Activated naive CD8-positive, alpha-beta T cell treated with anti-CD3 and anti-CD28 coated beads for 36 hours (primary cell): ENCODE measurements at regions not wholly inside any gene's neighbourhood (a gene's known extent, or its start where the extent isn't known, plus 50 kb on each side); places are given as distances from the start of the nearest gene placed in this dataset.

ENCODE experiments used
- DNase-seq: peaks from one replicate; pipeline ENCODE4 v3.0.0; 2021
- H3K27ac Mint-ChIP-seq: one replicate; pipeline ENCODE4 v1.8.0; 2022; ENCODE audit warnings: mild to moderate bottlenecking, moderate library complexity, mixed read lengths
- H3K27me3 Mint-ChIP-seq: one replicate; pipeline ENCODE4 v1.8.0; 2022; ENCODE audit warnings: mild to moderate bottlenecking, mixed read lengths
- H3K36me3 Mint-ChIP-seq: one replicate; pipeline ENCODE4 v1.8.0; 2021; ENCODE audit warnings: mild to moderate bottlenecking, mixed read lengths
- H3K4me1 Mint-ChIP-seq: one replicate; pipeline ENCODE4 v1.8.0; 2021; ENCODE audit warnings: mixed read lengths
- H3K4me3 Mint-ChIP-seq: one replicate; pipeline ENCODE4 v1.8.0; 2022; ENCODE audit warnings: mild to moderate bottlenecking, moderate library complexity, mixed read lengths
- H3K9me3 Mint-ChIP-seq: one replicate; pipeline ENCODE4 v1.8.0; 2022; ENCODE audit warnings: mixed read lengths

DNA sequence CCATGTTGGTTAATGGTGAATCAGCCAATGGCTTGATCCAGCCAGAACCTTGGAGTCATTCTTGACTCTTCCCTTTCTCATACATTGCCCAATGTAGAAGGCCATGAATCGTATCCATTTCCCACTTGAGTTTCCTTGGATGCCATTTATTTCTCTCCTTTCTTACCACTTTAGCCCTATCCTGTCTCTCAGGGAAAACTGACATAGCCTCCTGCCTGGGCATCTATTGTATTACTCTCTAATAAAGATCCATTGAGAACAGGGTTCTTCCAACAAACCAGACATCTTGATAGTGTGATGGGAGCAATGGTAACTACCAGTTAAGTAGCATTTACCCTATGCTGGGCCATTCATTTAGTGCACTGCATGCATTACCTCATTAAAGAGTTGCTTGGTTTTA lies 104.2 kb upstream of the CDH11 start:
- H3K4me1 Mint-ChIP-seq: no peaks in the 10 kb centered on the region
- no peak overlapping the region for H3K4me3 Mint-ChIP-seq
- H3K36me3 Mint-ChIP-seq: no peaks in the 10 kb centered on the region
- no peaks in the 10 kb centered on the region for H3K27me3 Mint-ChIP-seq
- peaks cover 3% of the 10 kb centered on the region for H3K9me3 Mint-ChIP-seq
- no peak overlapping the region for H3K27ac Mint-ChIP-seq
- DNase-seq: no peak

DNA sequence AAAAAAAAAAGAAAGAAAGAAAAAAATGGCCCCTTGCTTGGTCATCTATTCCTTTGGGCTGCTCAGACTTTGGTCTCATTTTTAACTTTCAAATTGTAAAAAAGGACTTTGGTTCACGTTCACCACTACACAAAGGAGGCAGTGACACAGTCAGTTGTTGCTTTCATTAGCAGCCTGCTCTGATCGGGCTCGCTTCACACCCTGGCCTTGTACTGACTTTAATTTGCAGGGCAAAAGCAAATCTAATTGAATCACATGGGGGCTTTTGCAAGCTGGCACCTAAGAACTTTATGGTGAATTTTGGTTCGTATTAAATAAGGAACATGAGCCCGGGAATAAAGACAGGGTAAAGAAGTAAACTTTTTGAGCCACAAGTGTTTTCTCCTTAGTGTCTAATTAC lies 103.6 kb upstream of the CDH11 start:
- DNase-seq: no peak

DNA sequence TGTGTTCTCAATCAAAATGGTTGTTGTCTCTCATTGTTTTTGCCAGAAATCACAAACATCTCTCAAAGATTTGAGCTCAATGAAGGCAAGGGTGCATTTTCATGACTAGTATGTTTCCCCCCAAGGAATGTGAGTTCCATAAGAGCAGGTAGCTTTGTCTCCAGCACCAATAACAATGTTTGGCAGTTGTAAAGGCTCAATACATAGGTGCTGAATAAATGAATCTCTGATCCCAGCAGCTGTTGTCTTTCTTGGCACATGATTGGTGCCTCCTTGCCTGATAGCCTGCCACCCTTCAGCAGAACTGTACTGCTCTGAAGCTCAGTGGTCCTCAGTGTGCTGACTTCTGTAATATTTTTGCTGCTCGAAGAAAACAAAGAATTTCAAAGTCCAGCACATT lies 103.1 kb upstream of the CDH11 start:
- Mint-ChIP-seq H3K4me3 (no peak overlapping the region), H3K36me3 (no peaks in the 10 kb centered on the region), H3K27me3 (no peaks in the 10 kb centered on the region), H3K4me1 (no peaks in the 10 kb centered on the region), H3K27ac (no peak overlapping the region), H3K9me3 (peaks cover 3% of the 10 kb centered on the region)
- DNase-seq: no peak

More for the DNA sequence above, 103.6 kb upstream of the CDH11 start:
- H3K9me3 Mint-ChIP-seq: peaks cover 3% of the 10 kb centered on the region
- H3K4me1 Mint-ChIP-seq: no peaks in the 10 kb centered on the region
- no peaks in the 10 kb centered on the region for H3K36me3 Mint-ChIP-seq
- H3K27ac Mint-ChIP-seq: no peak overlapping the region
- H3K27me3 Mint-ChIP-seq: no peaks in the 10 kb centered on the region
- no peak overlapping the region for H3K4me3 Mint-ChIP-seq

DNA sequence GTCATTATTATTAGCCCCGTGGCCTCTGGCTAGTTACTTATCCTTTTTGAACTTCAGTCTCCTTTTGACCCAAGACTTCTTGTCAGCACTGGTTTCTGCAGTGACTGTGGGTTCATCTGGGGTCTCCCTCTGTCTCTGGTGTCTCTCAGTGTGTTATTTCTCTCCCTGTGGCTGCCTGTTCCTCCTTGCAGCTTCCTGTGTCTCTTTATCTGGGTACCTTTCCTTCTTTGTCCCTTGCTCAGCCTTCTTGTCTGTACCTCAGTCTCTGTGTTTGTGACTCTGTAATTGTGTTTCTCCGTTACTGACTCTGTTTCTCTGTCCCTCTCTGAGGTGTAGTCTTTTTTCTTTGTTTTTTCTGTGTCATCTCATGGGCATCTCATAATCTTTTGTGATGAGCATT lies 102.6 kb upstream of the CDH11 start:
- Mint-ChIP-seq H3K4me1 (no peaks in the 10 kb centered on the region), H3K36me3 (no peaks in the 10 kb centered on the region), H3K27me3 (no peaks in the 10 kb centered on the region), H3K9me3 (peaks cover 3% of the 10 kb centered on the region), H3K4me3 (no peak overlapping the region), H3K27ac (no peak overlapping the region)
- DNase-seq: no peak

DNA sequence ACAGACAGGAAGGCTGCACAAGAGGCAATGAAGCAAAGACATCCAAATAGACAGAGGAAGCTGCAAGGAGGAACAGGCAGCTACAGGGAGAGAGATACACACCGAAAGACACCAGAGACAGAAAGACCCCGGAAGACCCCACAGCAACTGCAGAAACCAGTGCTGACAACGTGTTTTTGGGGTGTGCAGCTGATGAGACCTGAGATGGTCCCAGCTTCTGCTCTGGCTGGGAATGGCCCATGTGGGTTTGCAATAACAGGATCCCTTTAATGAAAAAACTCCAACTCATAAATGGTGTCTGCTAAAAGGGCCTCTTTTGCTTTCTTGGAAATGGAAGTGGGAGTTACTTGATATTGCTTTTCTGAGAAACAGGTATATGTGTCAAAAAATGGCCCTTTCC lies 101.5 kb upstream of the CDH11 start:
- no peaks in the 10 kb centered on the region for H3K4me1 Mint-ChIP-seq
- H3K27ac Mint-ChIP-seq: no peak overlapping the region
- H3K4me3 Mint-ChIP-seq: no peak overlapping the region
- no peaks in the 10 kb centered on the region for H3K36me3 Mint-ChIP-seq
- H3K9me3 Mint-ChIP-seq: no peaks in the 10 kb centered on the region
- H3K27me3 Mint-ChIP-seq: no peaks in the 10 kb centered on the region
- DNase-seq: no peak

DNA sequence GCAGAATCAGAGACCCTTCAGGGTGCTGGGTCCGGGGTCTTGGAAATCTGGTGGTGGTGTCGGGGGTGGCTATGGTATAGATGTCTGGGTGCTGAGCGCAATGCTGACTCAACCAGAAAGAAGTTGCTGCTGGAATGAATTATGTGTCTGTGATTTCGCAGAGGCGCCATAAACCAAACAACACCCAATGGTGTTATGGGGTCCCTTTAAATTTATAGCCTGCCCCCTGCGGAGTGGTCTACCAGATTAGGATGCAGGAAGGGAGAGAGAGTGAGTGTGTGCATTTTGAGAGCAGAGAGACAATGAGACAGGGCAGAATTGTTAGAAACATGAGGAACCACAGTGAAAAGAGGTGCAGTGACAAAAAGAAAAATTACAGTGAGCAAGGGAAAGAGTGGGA lies 100.7 kb upstream of the CDH11 start:
- no peak overlapping the region for H3K4me3 Mint-ChIP-seq
- H3K27me3 Mint-ChIP-seq: no peaks in the 10 kb centered on the region
- no peaks in the 10 kb centered on the region for H3K36me3 Mint-ChIP-seq
- H3K9me3 Mint-ChIP-seq: no peaks in the 10 kb centered on the region
- no peak overlapping the region for H3K27ac Mint-ChIP-seq
- no peak for DNase-seq
- no peaks in the 10 kb centered on the region for H3K4me1 Mint-ChIP-seq

DNA sequence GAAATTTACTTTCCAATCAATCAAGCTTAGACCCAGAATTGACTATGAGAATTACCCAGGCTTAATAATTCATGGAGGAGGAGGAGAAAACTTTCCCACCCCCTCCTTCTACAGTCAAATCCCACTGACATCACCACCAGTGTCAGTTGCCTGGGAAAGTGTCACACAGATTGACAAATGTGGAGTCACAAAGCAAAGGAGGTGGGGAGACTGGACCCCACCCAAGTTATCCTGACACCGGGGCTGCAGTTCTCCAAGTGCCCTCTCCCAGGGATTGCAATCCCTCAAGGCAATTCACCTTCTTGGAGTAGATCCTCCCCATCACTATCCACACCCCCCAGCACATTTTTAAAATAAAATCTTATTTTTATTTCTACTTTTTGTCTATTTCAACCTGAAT lies 100.2 kb upstream of the CDH11 start:
- Mint-ChIP-seq H3K4me3 (no peak overlapping the region), H3K9me3 (no peaks in the 10 kb centered on the region), H3K36me3 (no peaks in the 10 kb centered on the region), H3K27me3 (no peaks in the 10 kb centered on the region), H3K4me1 (no peaks in the 10 kb centered on the region), H3K27ac (no peak overlapping the region)
- no peak for DNase-seq

DNA sequence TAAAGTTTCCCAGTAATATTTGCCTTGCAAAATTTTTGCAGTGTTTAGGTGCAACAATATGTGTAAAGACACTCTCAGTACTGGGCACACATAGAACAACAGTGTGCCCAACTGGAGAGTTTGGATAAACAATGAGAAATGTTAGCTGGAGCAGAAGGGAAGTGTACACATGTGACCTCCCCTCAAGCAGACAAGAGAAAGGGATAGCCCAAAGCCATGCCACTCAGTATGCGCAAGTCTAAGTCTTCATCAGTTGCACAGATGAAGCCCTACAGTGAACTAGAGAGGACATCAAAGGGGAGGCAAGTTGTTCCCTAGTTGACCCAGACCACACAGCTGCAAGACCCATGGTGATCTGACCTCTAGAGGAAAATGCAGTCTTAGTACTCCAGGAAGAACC lies 97.9 kb upstream of the CDH11 start:
- no peak for DNase-seq
- no peaks in the 10 kb centered on the region for H3K27me3 Mint-ChIP-seq
- no peaks in the 10 kb centered on the region for H3K36me3 Mint-ChIP-seq
- H3K9me3 Mint-ChIP-seq: no peaks in the 10 kb centered on the region
- H3K4me1 Mint-ChIP-seq: no peaks in the 10 kb centered on the region
- no peak overlapping the region for H3K4me3 Mint-ChIP-seq
- H3K27ac Mint-ChIP-seq: no peak overlapping the region

DNA sequence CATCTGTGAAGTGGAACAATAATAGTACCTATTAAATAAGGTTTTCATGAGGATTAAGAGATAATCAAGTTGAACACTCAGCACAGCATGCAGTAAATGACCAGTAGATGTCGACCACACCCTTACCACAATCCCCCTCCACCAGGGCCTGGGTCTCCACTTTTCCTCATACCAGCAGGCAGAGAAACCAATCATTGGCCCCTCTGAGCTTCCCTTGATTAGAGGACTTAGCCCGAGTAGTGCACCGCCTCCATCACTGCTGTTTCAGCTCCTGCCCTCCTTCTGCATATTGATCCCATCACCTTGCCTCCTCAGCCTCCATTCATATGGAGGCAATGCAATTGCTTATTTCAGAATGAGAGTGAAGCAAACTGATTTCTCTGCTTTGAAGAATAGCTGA lies 96.5 kb upstream of the CDH11 start:
- Mint-ChIP-seq H3K9me3 (no peaks in the 10 kb centered on the region), H3K36me3 (no peaks in the 10 kb centered on the region), H3K4me1 (no peaks in the 10 kb centered on the region), H3K27ac (no peak overlapping the region), H3K27me3 (no peaks in the 10 kb centered on the region), H3K4me3 (no peak overlapping the region)
- DNase-seq: no peak

DNA sequence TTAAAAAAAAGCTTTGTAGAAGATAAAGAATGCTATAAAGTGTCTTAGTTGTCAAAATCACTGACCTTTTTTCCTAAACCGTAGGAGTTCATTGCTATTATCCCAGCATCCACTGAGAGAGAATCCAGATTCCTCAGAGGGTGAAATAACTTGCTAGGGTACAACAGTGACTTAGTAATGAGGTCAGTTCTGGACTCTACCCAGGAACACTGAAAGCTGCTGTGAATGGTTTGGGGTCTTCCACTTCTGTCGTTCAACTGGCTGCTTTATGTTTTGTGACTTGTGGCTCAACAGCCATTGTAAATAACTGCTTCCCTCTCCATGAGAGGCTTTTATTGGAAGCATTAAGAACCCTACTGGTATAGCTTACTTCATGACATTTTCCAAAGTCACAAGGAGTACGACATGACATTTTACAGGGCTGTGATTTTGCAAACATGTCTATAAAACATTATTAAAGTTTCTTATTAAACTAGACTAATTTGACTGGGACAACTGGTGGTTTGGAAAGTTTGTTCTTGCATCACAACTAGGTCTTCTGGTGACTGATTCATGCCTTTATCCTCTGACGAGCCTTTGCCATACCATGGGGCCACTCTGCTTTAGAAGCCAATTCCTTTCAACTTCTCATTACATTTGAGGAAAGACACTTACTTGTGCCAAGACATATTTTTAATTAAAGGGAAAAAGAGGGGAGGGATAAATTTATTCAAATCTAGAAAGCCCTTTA lies 92.2 kb upstream of the CDH11 start:
- no peaks in the 10 kb centered on the region for H3K36me3 Mint-ChIP-seq
- no peak overlapping the region for H3K4me3 Mint-ChIP-seq
- H3K4me1 Mint-ChIP-seq: no peaks in the 10 kb centered on the region

DNA sequence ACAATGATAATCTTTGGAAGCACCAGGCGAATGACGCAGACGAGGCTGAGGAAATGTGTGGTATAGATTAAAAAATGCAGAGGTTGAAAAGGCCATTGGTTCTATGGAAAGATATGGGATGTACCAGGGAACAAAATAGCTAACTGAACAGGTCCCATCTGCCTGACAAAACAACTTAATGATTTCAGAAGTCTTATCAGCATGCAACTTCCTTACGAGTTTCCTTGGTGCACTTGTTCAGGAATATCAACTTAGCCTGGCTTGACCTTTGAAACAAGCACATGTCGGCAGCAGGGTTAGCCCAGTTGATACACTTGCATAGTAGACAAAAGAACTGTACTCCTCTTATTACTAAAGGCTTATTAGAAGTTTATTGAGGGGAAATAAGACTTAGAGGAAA lies 90.9 kb upstream of the CDH11 start:
- Mint-ChIP-seq H3K27ac (no peak overlapping the region), H3K9me3 (no peaks in the 10 kb centered on the region), H3K27me3 (no peaks in the 10 kb centered on the region), H3K4me3 (no peak overlapping the region), H3K4me1 (no peaks in the 10 kb centered on the region), H3K36me3 (no peaks in the 10 kb centered on the region)
- no peak for DNase-seq

More for the DNA sequence above, 92.2 kb upstream of the CDH11 start:
- Mint-ChIP-seq H3K27me3 (no peaks in the 10 kb centered on the region), H3K9me3 (no peaks in the 10 kb centered on the region), H3K27ac (no peak overlapping the region)
- no peak for DNase-seq

DNA sequence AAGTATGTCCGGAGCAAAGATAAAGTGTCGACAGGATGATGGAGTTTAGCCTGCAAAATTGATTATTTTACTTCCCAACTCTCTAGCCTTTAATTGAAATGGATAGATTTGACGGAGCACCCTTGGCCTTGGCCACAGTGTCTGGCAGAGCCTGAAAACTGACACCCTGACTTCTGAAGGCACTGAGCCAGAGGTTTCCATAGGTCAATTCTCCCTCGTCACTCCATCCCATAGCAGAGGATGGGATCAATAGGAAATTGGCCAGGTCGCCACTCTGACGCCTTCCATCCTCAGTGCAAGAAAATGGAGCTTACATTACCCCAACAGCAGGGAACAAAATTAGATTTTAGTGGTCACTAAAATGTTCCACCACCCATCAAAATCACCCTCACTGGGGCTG lies 90.4 kb upstream of the CDH11 start:
- no peak for DNase-seq
- no peak overlapping the region for H3K4me3 Mint-ChIP-seq
- no peaks in the 10 kb centered on the region for H3K36me3 Mint-ChIP-seq
- H3K27me3 Mint-ChIP-seq: no peaks in the 10 kb centered on the region
- no peaks in the 10 kb centered on the region for H3K4me1 Mint-ChIP-seq
- no peak overlapping the region for H3K27ac Mint-ChIP-seq
- no peaks in the 10 kb centered on the region for H3K9me3 Mint-ChIP-seq

DNA sequence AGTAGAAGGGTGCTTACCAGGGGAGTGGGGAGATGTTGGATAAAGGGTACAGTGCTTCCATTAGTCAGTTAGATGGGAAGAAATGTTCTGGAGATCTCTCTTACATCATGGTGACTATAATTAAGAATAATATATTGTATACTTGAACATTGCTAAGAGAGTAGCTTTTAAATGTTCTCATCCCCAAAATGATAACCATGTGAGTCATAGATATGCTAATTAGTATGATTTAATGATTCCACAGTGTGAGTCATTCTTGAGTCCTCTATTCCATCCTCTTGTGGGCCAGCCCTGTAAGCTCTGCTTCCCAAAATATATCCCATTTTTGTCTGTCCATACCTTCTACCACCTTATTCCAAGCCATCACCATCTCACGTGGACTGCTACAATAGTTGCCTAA lies 80.6 kb upstream of the CDH11 start:
- Mint-ChIP-seq H3K4me3 (no peak overlapping the region), H3K27me3 (no peaks in the 10 kb centered on the region)

DNA sequence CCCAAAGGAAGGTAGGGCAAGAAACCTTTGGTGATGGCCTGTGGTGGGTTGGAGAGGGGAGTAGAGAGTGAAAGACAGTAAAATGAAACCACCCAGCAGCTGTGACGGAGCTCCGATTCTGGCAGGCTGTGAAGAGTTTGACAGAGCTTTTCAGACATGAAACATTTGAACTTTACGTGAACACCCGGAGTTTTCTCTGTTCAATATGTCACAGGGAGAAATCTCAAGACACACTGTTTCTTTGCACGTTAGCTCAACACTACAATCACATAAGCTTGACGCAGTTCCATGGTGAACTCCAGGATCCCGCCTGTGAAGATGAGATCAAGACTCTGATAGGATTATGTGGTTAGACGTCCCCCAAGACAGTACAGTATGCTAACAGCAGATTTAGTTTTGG lies 79.6 kb upstream of the CDH11 start:
- H3K4me3 Mint-ChIP-seq: no peak overlapping the region
- no peak overlapping the region for H3K27ac Mint-ChIP-seq
- H3K4me1 Mint-ChIP-seq: no peaks in the 10 kb centered on the region

More for the DNA sequence above, 80.6 kb upstream of the CDH11 start:
- Mint-ChIP-seq H3K36me3 (no peaks in the 10 kb centered on the region), H3K9me3 (no peaks in the 10 kb centered on the region), H3K4me1 (no peaks in the 10 kb centered on the region), H3K27ac (no peak overlapping the region)
- no peak for DNase-seq

DNA sequence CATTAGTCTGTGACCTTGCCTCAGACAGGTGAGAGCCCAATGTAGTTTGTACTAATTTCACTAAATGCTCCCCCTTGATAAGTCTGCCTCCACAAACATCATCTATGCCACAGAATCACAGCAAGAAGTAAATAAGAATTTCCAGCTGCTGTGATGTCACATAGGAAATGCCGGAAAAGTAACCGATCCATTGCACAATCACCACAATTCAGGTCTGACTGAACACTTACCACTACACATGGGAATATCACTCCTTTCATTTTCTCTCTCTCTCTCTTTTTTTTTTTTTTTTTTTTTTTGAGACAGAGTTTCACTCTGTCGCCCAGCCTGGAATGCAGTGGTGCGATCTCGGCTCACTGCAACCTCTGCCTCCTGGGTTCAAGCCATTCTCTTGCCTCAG lies 79.0 kb upstream of the CDH11 start:
- Mint-ChIP-seq H3K27ac (no peak overlapping the region), H3K36me3 (no peaks in the 10 kb centered on the region), H3K4me1 (no peaks in the 10 kb centered on the region), H3K9me3 (peaks cover 1% of the 10 kb centered on the region), H3K4me3 (no peak overlapping the region), H3K27me3 (no peaks in the 10 kb centered on the region)
- no peak for DNase-seq

More for the DNA sequence above, 79.6 kb upstream of the CDH11 start:
- no peak for DNase-seq
- Mint-ChIP-seq H3K27me3 (no peaks in the 10 kb centered on the region), H3K36me3 (no peaks in the 10 kb centered on the region), H3K9me3 (peaks cover 1% of the 10 kb centered on the region)

DNA sequence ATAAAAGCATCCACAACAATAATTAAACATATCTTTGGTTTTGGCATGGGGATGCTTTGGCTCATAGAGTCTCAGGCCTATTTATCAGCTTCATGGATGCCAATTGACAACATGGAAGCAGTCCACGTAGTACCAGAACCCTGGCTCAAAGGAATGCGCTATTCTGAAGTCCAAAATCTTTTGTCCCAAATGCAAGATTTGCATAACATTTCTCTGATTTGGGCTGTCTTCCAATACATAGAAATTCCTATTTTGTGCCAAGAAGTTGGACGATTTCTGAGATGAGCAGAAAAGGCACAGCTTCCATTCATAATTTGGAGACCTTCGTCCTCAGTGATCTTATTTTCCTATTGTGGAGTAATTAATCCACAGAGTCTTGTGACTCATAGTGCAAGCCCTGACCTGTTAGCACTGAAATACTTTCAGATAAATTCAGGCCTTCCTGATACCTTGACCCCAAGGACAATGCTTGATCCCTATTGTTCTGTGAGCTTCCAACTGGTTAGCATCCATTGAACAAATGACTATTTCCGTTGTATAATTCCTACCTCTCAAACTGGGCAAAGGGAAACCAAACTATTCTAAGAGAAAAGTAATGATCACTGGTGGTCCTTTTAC lies 78.4 kb upstream of the CDH11 start:
- peaks cover 1% of the 10 kb centered on the region for H3K9me3 Mint-ChIP-seq
- no peaks in the 10 kb centered on the region for H3K36me3 Mint-ChIP-seq
- no peaks in the 10 kb centered on the region for H3K27me3 Mint-ChIP-seq
- no peaks in the 10 kb centered on the region for H3K4me1 Mint-ChIP-seq
- no peak for DNase-seq
- no peak overlapping the region for H3K27ac Mint-ChIP-seq
- H3K4me3 Mint-ChIP-seq: no peak overlapping the region
